ENCODE measurements at regions not wholly inside any gene's neighbourhood (a gene's known extent, or its start where the extent isn't known, plus 50 kb on each side); places are given as distances from the start of the nearest gene placed in this dataset.

DNA sequence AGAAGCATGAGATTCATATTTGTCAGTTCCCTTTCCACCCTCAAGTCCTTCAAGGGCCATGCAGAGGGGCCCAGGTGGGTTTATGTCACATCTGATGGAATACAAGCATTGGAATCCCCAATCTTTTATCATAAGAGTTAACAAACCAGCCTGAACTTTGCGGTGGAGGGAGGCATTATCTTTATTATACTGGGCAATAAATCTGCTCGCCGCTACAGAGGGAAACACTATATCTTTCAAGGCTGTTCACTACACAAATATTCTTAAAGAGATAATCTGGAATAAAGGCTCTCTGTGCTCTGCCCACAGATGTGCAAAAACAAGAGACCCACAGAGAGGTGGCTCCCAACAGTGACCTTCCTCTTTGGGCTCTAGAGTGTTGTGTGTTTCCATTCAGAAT, 153.6 kb upstream of the PLEKHA5 start:
- H3K27ac Mint-ChIP-seq: no peak overlapping the region
- H3K4me1 Mint-ChIP-seq (ENCODE audit: low read depth): no peaks in the 10 kb centered on the region
- no peaks in the 10 kb centered on the region for H3K27me3 Mint-ChIP-seq
- POLR2A ChIA-PET: no interaction called here
- TF ChIP-seq, protein P1, sequence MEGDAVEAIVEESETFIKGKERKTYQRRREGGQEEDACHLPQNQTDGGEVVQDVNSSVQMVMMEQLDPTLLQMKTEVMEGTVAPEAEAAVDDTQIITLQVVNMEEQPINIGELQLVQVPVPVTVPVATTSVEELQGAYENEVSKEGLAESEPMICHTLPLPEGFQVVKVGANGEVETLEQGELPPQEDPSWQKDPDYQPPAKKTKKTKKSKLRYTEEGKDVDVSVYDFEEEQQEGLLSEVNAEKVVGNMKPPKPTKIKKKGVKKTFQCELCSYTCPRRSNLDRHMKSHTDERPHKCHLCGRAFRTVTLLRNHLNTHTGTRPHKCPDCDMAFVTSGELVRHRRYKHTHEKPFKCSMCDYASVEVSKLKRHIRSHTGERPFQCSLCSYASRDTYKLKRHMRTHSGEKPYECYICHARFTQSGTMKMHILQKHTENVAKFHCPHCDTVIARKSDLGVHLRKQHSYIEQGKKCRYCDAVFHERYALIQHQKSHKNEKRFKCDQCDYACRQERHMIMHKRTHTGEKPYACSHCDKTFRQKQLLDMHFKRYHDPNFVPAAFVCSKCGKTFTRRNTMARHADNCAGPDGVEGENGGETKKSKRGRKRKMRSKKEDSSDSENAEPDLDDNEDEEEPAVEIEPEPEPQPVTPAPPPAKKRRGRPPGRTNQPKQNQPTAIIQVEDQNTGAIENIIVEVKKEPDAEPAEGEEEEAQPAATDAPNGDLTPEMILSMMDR (IDR thresholded peaks at IDR 0.05): no peak
- no peaks in the 10 kb centered on the region for H3K36me3 Mint-ChIP-seq (ENCODE audit: low read depth)
- ATAC-seq (no peak), DNase-seq (no peak)
- no peak overlapping the region for H3K4me3 Mint-ChIP-seq
- H3K9me3 Mint-ChIP-seq: peaks cover 3% of the 10 kb centered on the region
- CTCF ChIA-PET: no interaction called here
- intact Hi-C loops (cut with micrococcal nuclease): no loop called here

DNA sequence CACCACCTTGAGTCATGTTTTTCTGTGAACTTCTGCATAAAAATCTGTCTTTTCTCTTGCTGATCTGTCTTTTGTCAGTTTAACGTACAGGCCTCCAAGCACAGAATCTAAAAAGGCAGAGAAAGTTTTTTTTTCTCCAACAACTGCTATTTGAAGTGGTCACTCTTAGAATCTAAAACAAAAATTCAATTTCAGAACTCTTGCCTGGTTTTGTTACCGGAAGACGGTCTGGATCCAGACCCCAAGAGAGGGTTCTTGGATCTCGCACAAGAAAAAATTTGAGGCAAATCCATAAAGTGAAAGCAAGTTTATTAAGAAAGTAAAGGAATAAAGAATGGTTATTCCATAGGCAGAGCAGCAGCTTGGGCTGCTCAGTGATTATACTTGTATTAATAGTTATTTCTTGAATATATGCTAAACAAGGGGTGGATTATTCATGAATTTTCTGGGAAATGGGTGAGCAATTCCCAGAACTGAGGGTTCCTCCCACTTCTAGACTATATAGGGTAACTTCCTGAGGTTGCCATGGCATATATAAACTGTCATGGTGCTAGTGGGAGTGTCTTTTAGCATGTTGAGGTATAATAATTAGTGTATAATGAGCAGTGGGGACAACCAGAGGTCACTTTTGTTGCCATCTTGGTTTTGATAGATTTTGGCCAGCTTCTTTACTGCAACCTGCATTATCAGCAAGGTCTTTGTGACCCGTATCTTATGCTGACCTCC, 150.0 kb upstream of the PLEKHA5 start:
- H3K9me3 Mint-ChIP-seq: peaks cover 3% of the 10 kb centered on the region
- no peak overlapping the region for H3K27ac Mint-ChIP-seq
- DNase-seq: no peak
- CTCF ChIA-PET: no interaction called here
- no peaks in the 10 kb centered on the region for H3K36me3 Mint-ChIP-seq (ENCODE audit: low read depth)
- H3K4me3 Mint-ChIP-seq: no peak overlapping the region
- no peaks in the 10 kb centered on the region for H3K27me3 Mint-ChIP-seq
- intact Hi-C loops (cut with micrococcal nuclease): no loop called here
- no peaks in the 10 kb centered on the region for H3K4me1 Mint-ChIP-seq (ENCODE audit: low read depth)
- ATAC-seq: no peak
- TF ChIP-seq, protein P1 (IDR thresholded peaks at IDR 0.05): no peak
- POLR2A ChIA-PET: no interaction called here

DNA sequence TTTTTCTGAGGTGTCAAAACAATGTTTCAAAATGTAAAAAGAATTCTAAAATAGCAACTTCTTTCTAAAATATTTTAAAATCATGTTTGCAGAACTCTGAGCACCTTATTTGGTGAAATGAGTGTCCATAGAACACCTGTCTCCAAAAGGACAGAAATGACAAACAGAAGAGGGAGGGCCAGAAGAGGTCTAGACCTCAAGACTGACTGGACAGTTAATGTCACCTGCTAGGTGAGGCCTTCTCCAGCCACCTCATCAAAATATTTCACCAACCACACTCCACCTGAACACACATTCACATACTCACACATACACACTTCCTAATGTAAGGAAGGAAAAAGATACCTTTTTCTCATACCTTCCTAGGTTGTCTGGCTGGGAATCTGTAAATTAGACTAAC, 147.8 kb upstream of the PLEKHA5 start:
- TF ChIP-seq, protein P1 (IDR thresholded peaks at IDR 0.05): no peak
- no peak for ATAC-seq

DNA sequence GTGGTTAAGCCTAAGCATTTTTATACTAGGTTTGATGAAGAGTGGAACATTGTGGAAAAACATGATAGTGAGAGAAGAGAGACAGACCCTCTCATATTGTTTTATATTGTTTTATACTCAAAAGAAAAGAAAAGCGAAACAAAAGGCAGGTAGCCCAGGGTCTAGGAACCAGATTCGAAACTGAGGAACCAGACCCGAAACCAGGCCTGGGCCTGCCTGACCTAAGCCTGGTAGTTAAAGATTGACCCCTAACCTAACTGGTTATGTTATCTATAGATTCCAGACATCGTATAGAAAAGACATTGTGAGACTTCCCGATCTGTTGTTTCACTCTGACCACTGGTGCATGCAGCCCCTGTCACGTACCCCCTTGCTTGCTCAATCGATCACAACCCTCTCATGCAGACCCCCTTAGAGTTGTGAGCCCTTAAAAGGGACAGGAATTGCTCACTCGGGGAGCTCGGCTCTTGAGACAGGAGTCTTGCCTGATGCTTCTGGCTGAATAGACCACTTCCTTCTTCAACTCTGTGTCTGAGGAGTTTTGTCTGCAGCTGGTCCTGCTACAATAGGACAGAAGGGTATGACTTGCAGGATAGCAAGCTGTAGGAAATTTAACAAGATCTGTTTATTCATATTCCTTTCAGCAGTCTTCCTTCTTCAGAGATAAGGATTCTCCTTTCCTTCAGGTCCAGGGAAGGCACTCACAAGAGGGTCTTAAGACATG, 147.1 kb upstream of the PLEKHA5 start:
- ChIA-PET CTCF (no interaction called here), POLR2A (no interaction called here)
- no peaks in the 10 kb centered on the region for H3K36me3 Mint-ChIP-seq (ENCODE audit: low read depth)
- peaks cover 3% of the 10 kb centered on the region for H3K9me3 Mint-ChIP-seq
- DNase-seq: no peak
- H3K27me3 Mint-ChIP-seq: no peaks in the 10 kb centered on the region
- H3K27ac Mint-ChIP-seq: no peak overlapping the region
- H3K4me1 Mint-ChIP-seq (ENCODE audit: low read depth): no peaks in the 10 kb centered on the region
- TF ChIP-seq, protein P1 (IDR thresholded peaks at IDR 0.05): no peak
- intact Hi-C loops (cut with micrococcal nuclease): no loop called here
- H3K4me3 Mint-ChIP-seq: no peak overlapping the region
- ATAC-seq: no peak

More for the DNA sequence above, 147.8 kb upstream of the PLEKHA5 start:
- peaks cover 3% of the 10 kb centered on the region for H3K9me3 Mint-ChIP-seq
- no peak overlapping the region for H3K4me3 Mint-ChIP-seq
- DNase-seq: no peak
- ChIA-PET CTCF (no interaction called here), POLR2A (no interaction called here)
- H3K4me1 Mint-ChIP-seq (ENCODE audit: low read depth): no peaks in the 10 kb centered on the region
- no peak overlapping the region for H3K27ac Mint-ChIP-seq
- H3K36me3 Mint-ChIP-seq (ENCODE audit: low read depth): no peaks in the 10 kb centered on the region
- intact Hi-C loops (cut with micrococcal nuclease): no loop called here
- no peaks in the 10 kb centered on the region for H3K27me3 Mint-ChIP-seq

DNA sequence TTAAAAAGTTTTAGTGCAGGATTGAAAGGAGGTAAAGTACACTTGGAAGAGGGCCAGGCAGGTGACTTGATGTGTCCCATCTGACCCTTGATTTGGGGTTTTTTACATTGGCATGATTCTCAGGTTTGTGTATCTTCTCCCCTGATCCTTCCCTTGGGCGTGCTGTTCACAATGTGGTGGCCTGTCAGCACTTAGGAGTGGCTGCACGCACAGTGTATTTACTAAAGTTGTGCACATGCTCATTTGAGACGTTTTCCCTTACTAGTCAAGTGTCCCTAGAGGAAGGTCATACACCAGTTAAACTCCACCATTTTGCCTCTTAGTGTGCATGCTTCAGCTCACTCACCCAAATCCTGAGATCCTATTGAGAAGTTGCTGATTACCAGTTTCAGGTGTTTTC, 145.7 kb upstream of the PLEKHA5 start:
- ATAC-seq: no peak
- H3K27me3 Mint-ChIP-seq: no peaks in the 10 kb centered on the region
- no peaks in the 10 kb centered on the region for H3K9me3 Mint-ChIP-seq
- DNase-seq: no peak
- intact Hi-C loops (cut with micrococcal nuclease): no loop called here
- TF ChIP-seq, protein P1 (IDR thresholded peaks at IDR 0.05): no peak
- no peaks in the 10 kb centered on the region for H3K4me1 Mint-ChIP-seq (ENCODE audit: low read depth)
- ChIA-PET POLR2A (no interaction called here), CTCF (no interaction called here)
- H3K36me3 Mint-ChIP-seq (ENCODE audit: low read depth): no peaks in the 10 kb centered on the region
- no peak overlapping the region for H3K4me3 Mint-ChIP-seq
- no peak overlapping the region for H3K27ac Mint-ChIP-seq

Data from activated CD8-positive, alpha-beta T cell treated with anti-CD3 and anti-CD28 coated beads for 36 hours (primary cell).